H9 (cell line): ENCODE measurements at regions not wholly inside any gene's neighbourhood (a gene's known extent, or its start where the extent isn't known, plus 50 kb on each side); places are given as distances from the start of the nearest gene placed in this dataset.

Experiments used
- DNase-seq: peaks from one replicate; pipeline ENCODE4 v3.0.0-alpha.2; 2017
- H2AFZ ChIP-seq: one replicate; pipeline ENCODE4 v1.6.1; 2013; ENCODE audit warnings: mild to moderate bottlenecking, low read length, control low read depth, moderate library complexity
- H2AK5ac ChIP-seq: 2 replicates; pipeline ENCODE4 v1.6.1; 2013; ENCODE audit warnings: low read length, control low read depth, mixed read lengths; ENCODE audit not compliant: insufficient read length
- H2BK120ac ChIP-seq: one replicate; pipeline ENCODE4 v1.6.1; 2013; ENCODE audit warnings: low read depth, mild to moderate bottlenecking, low read length, control low read depth, inconsistent platforms; ENCODE audit not compliant: poor library complexity, severe bottlenecking
- H2BK12ac ChIP-seq: 2 replicates; pipeline ENCODE4 v1.6.1; 2013; ENCODE audit warnings: low read length, control low read depth, mixed read lengths, low read depth; ENCODE audit not compliant: insufficient read length
- H2BK15ac ChIP-seq: 2 replicates; pipeline ENCODE4 v1.6.1; 2013; ENCODE audit warnings: low read depth, low read length, control low read depth
- H2BK20ac ChIP-seq: one replicate; pipeline ENCODE4 v1.6.1; 2013; ENCODE audit warnings: low read depth, mild to moderate bottlenecking, low read length, control low read depth, inconsistent platforms; ENCODE audit not compliant: poor library complexity, severe bottlenecking
- H2BK5ac ChIP-seq: 2 replicates; pipeline ENCODE4 v1.6.1; 2013; ENCODE audit warnings: low read length, control low read depth, mixed read lengths; ENCODE audit not compliant: insufficient read length
- H3K14ac ChIP-seq: 2 replicates; pipeline ENCODE4 v1.6.1; 2013; ENCODE audit warnings: low read length, control low read depth; ENCODE audit not compliant: insufficient read depth
- H3K18ac ChIP-seq: 2 replicates; pipeline ENCODE4 v1.6.1; 2013; ENCODE audit warnings: low read depth, mild to moderate bottlenecking, mixed read lengths, low read length, control low read depth; ENCODE audit not compliant: insufficient read length
- H3K23ac ChIP-seq: 2 replicates; pipeline ENCODE4 v1.6.1; 2013; ENCODE audit warnings: low read length, control low read depth, mixed read lengths, low read depth; ENCODE audit not compliant: insufficient read length
- H3K23me2 ChIP-seq: 2 replicates; pipeline ENCODE4 v1.6.1; 2013; ENCODE audit warnings: low read depth, mild to moderate bottlenecking, mixed read lengths, low read length, control low read depth; ENCODE audit not compliant: insufficient read length, poor library complexity, severe bottlenecking
- H3K27ac ChIP-seq: 2 replicates; pipeline ENCODE4 v1.5.1; 2013; ENCODE audit warnings: low read length, control low read depth, mixed read lengths, low read depth; ENCODE audit not compliant: insufficient read length
- H3K27me3 ChIP-seq: 2 replicates; pipeline ENCODE4 v1.6.1; 2013; ENCODE audit warnings: low read length, control low read depth, inconsistent platforms; ENCODE audit not compliant: insufficient read depth
- H3K4ac ChIP-seq: 2 replicates; pipeline ENCODE4 v1.6.1; 2013; ENCODE audit warnings: low read depth, mild to moderate bottlenecking, control low read depth, inconsistent platforms, low read length, moderate library complexity
- H3K4me1 ChIP-seq: 2 replicates; pipeline ENCODE4 v1.6.1; 2013; ENCODE audit warnings: low read length, control low read depth, inconsistent platforms; ENCODE audit not compliant: insufficient read depth
- H3K4me2 ChIP-seq: 2 replicates; pipeline ENCODE4 v1.6.1; 2013; ENCODE audit warnings: low read length, control low read depth, mixed read lengths; ENCODE audit not compliant: insufficient read length, insufficient read depth
- H3K56ac ChIP-seq: 2 replicates; pipeline ENCODE4 v1.6.1; 2013; ENCODE audit warnings: low read depth, mild to moderate bottlenecking, mixed read lengths, low read length, control low read depth; ENCODE audit not compliant: insufficient read length
- H3K79me1 ChIP-seq: 2 replicates; pipeline ENCODE4 v1.6.1; 2013; ENCODE audit warnings: low read depth, mild to moderate bottlenecking, moderate library complexity, low read length, control low read depth, inconsistent platforms; ENCODE audit not compliant: insufficient read depth, poor library complexity, severe bottlenecking
- H3K79me2 ChIP-seq: 2 replicates; pipeline ENCODE4 v1.6.1; 2013; ENCODE audit warnings: low read length, control low read depth, inconsistent platforms; ENCODE audit not compliant: insufficient read depth
- H3K9ac ChIP-seq: 2 replicates; pipeline ENCODE4 v1.6.1; 2013; ENCODE audit warnings: low read length, control low read depth, mixed read lengths; ENCODE audit not compliant: insufficient read length; ENCODE audit errors: extremely low read depth
- H3K9me3 ChIP-seq: one replicate; pipeline ENCODE4 v1.6.1; 2013; ENCODE audit warnings: low read depth, low read length, inconsistent platforms; ENCODE audit not compliant: control insufficient read depth
- H3T11ph ChIP-seq: one replicate; pipeline ENCODE4 v1.6.1; 2013; ENCODE audit warnings: mild to moderate bottlenecking, low read length, control low read depth, inconsistent platforms
- H4K20me1 ChIP-seq: one replicate; pipeline ENCODE4 v1.6.1; 2013; ENCODE audit not compliant: control insufficient read depth, insufficient read length, insufficient read depth
- H4K5ac ChIP-seq: 2 replicates; pipeline ENCODE4 v1.6.1; 2013; ENCODE audit warnings: low read depth, mild to moderate bottlenecking, mixed read lengths, low read length, control low read depth; ENCODE audit not compliant: insufficient read length
- H4K8ac ChIP-seq: replicated peaks from 2 replicates; pipeline ENCODE4 v1.6.1; 2013; ENCODE audit warnings: low read length, control low read depth, mixed read lengths, low read depth; ENCODE audit not compliant: insufficient read length
- H4K91ac ChIP-seq: 2 replicates; pipeline ENCODE4 v1.6.1; 2013; ENCODE audit warnings: low read depth, mild to moderate bottlenecking, moderate library complexity, mixed read lengths, low read length, control low read depth; ENCODE audit not compliant: insufficient read length
- H3K27ac Mint-ChIP-seq, 3 experiments: 2 replicates in 2 of 3; 3 replicates in 1 of 3; pipeline ENCODE4 v1.8.0; 2020 to 2021; ENCODE audit warnings: mixed read lengths in 3 of 3, mild to moderate bottlenecking in 1 of 3, moderate library complexity in 1 of 3
- H3K27me3 Mint-ChIP-seq: 2 replicates; pipeline ENCODE4 v1.8.0; 2021; ENCODE audit warnings: low read depth, mild to moderate bottlenecking, moderate library complexity, mixed read lengths
- H3K36me3 Mint-ChIP-seq, 3 experiments: 2 replicates in 2 of 3; 3 replicates in 1 of 3; pipeline ENCODE4 v1.8.0; 2020 to 2021; ENCODE audit warnings: low read depth in 3 of 3, mixed read lengths in 3 of 3; ENCODE audit not compliant: insufficient read depth in 1 of 3
- H3K4me1 Mint-ChIP-seq, 2 experiments: 2 replicates each; pipeline ENCODE4 v1.8.0; 2020; ENCODE audit warnings: mixed read lengths in 2 of 2
- H3K4me3 Mint-ChIP-seq, 2 experiments: 2 replicates in 1 of 2; 3 replicates in 1 of 2; pipeline ENCODE4 v1.8.0; 2020 to 2021; ENCODE audit warnings: mild to moderate bottlenecking in 2 of 2, mixed read lengths in 2 of 2, moderate library complexity in 1 of 2
- H3K9me3 Mint-ChIP-seq, 2 experiments: 2 replicates in 1 of 2; 3 replicates in 1 of 2; pipeline ENCODE4 v1.8.0; 2020; ENCODE audit warnings: mild to moderate bottlenecking in 2 of 2, mixed read lengths in 2 of 2, moderate library complexity in 1 of 2
- CTCF ChIP-seq: fragments of 200-600 bp; sonication (generic); conservative IDR thresholded peaks from 3 replicates; pipeline ENCODE4 v1.8.0; 2021; ENCODE audit warnings: antibody characterized with exemption, mild to moderate bottlenecking
- WGBS: extraction: QIAGEN DNeasy Blood & Tissue Kit; methylation state at CpG from one replicate; pipeline ENCODE4 v1.1.7; 2013; ENCODE audit warnings: missing lambda C conversion rate, low lambda C conversion rate, mixed read lengths; ENCODE audit not compliant: insufficient read length; ENCODE audit errors: extremely low coverage; 5-methylcytosine and 5-hydroxymethylcytosine counted together

GRCh38 chr18:75507636-75508035, 80.1 kb upstream of the SMIM21 start:
- no peak overlapping the region for H2BK5ac ChIP-seq
- no peak overlapping the region for H3K9ac ChIP-seq
- no peak overlapping the region for H2AK5ac ChIP-seq
- H4K8ac ChIP-seq: no peak overlapping the region
- no peaks in the 10 kb centered on the region for H3K79me2 ChIP-seq
- no CpG with 5 or more reads among the region's 5 CpGs for WGBS
- no peak overlapping the region for H3K4me2 ChIP-seq
- H3K4me1 ChIP-seq: no peaks in the 10 kb centered on the region
- H4K91ac ChIP-seq: no peak overlapping the region
- no peak overlapping the region for H3K23ac ChIP-seq
- Mint-ChIP-seq H3K27ac (no peak overlapping the region), H3K4me1 (peaks cover 0 to 4% of the 10 kb centered on the region in 2 experiments; a peak in 2 of 4 replicates), H3K27me3 (no peaks in the 10 kb centered on the region), H3K4me3 (no peak overlapping the region), H3K9me3 (peaks cover 10 to 12% of the 10 kb centered on the region in 2 experiments; a peak in 4 of 5 replicates), H3K36me3 (peaks cover 0 to 4% (median 3%) of the 10 kb centered on the region in 3 experiments; a peak in 5 of 7 replicates)
- no peak for DNase-seq
- no peaks in the 10 kb centered on the region for H3K79me1 ChIP-seq
- no peak overlapping the region for H2AFZ ChIP-seq
- no peak overlapping the region for H3K56ac ChIP-seq
- no peak overlapping the region for H2BK12ac ChIP-seq
- no peaks in the 10 kb centered on the region for H3K27me3 ChIP-seq
- H4K5ac ChIP-seq: no peak overlapping the region
- H2BK120ac ChIP-seq: no peak overlapping the region
- H2BK15ac ChIP-seq: no peak overlapping the region
- H3K4ac ChIP-seq: no peak overlapping the region
- H3T11ph ChIP-seq: no peak overlapping the region
- H3K9me3 ChIP-seq: no peaks in the 10 kb centered on the region
- H3K14ac ChIP-seq: no peak overlapping the region
- H3K23me2 ChIP-seq: no peaks in the 10 kb centered on the region
- H3K18ac ChIP-seq: no peak overlapping the region
- TF ChIP-seq CTCF: no peak
- H3K27ac ChIP-seq: no peak overlapping the region
- H2BK20ac ChIP-seq: no peak overlapping the region
- no peaks in the 10 kb centered on the region for H4K20me1 ChIP-seq
